K562 (cell line): ENCODE measurements at regions not wholly inside any gene's neighbourhood (a gene's known extent, or its start where the extent isn't known, plus 50 kb on each side); places are given as distances from the start of the nearest gene placed in this dataset.

ENCODE experiments used
- ATAC-seq: fragments of 200-7000 bp; cut with Tn5 transposase; 3 replicates; pipeline ENCODE4 v1.9.1; 2020; ENCODE audit warnings: moderate library complexity
- BruUV-seq: library from RNA; stranded (reverse); fragments of 400-500 nt; replicated peaks from 2 replicates; lab custom pipeline; 2021; lab: Mats Ljungman, UMichigan
- CTCF ChIA-PET: fragments of 300-600 bp; formaldehyde crosslinking; extraction: SDS; loops from one replicate; lab custom pipeline; 2021; ENCODE audit warnings: low intra/inter-chr PET ratio; lab: Yijun Ruan, JAX
- POLR2A ChIA-PET: fragments of 300-600, 350-650 bp; sonication (Branson Sonifier 250); formaldehyde crosslinking; extraction: SDS; loops from one replicate; lab custom pipeline; 2021; ENCODE audit warnings: antibody characterized with exemption, inconsistent platforms; lab: Yijun Ruan, JAX
- DNase-seq, 4 experiments: peaks; one replicate each; pipeline versions ENCODE4 v3.0.0 to v3.0.0-alpha.2; 2011 to 2018; ENCODE audit warnings: low spot score in 3 of 4, mixed read lengths in 3 of 4; ENCODE audit errors: extremely low read depth in 1 of 4
- FAIRE-seq: peaks from 2 replicates; lab custom pipeline; 2011; peaks lifted over from hg19 to GRCh38; lab: Jason Lieb, UNC
- H2AFZ ChIP-seq: 2 replicates; pipeline ENCODE4 v1.6.0; 2011; ENCODE audit warnings: low read depth, low read length, control low read depth, inconsistent platforms
- H3K27ac ChIP-seq: fragments of 200-600 bp; 3 replicates; pipeline ENCODE4 v1.8.0; 2011; ENCODE audit warnings: low read depth, mild to moderate bottlenecking, control low read depth, inconsistent platforms, low read length, moderate library complexity, mixed read lengths; ENCODE audit errors: extremely low read depth
- H3K27me3 ChIP-seq, 2 experiments: fragments of 300-600 bp in 1 of 2; 2 replicates in 1 of 2; 3 replicates in 1 of 2; pipeline versions ENCODE4 v1.6.0 to v1.8.0; 2011; ENCODE audit warnings: inconsistent platforms in 2 of 2, low read length in 2 of 2, mild to moderate bottlenecking in 1 of 2, mixed read lengths in 1 of 2, moderate library complexity in 1 of 2; ENCODE audit not compliant: control insufficient read depth in 2 of 2, insufficient read depth in 2 of 2
- H3K36me3 ChIP-seq: fragments of 300-600 bp; 3 replicates; pipeline ENCODE4 v1.8.0; 2011; ENCODE audit warnings: mild to moderate bottlenecking, low read length, inconsistent platforms; ENCODE audit not compliant: control insufficient read depth, insufficient read depth
- H3K4me1 ChIP-seq, 2 experiments: fragments of 200-600 bp in 1 of 2; replicated peaks in 1 of 2; 2 replicates in 1 of 2; 3 replicates in 1 of 2; pipeline versions ENCODE4 v1.5.1 to v1.8.0; 2011; ENCODE audit warnings: inconsistent platforms in 2 of 2, low read length in 2 of 2, mild to moderate bottlenecking in 1 of 2, mixed read lengths in 1 of 2, moderate library complexity in 1 of 2; ENCODE audit not compliant: control insufficient read depth in 2 of 2, insufficient read depth in 2 of 2
- H3K4me2 ChIP-seq: 2 replicates; pipeline ENCODE4 v1.6.1; 2011; ENCODE audit warnings: low read length, control low read depth, inconsistent platforms, mixed read lengths; ENCODE audit not compliant: insufficient read depth
- H3K4me3 ChIP-seq: fragments of 200-600 bp; sonication (generic), shearing (Covaris generic); 2 replicates; pipeline ENCODE4 v1.5.1; 2016; ENCODE audit warnings: control low read depth, inconsistent platforms
- H3K79me2 ChIP-seq: fragments of 200-600 bp; 3 replicates; pipeline ENCODE4 v1.8.0; 2011; ENCODE audit warnings: low read length, inconsistent platforms; ENCODE audit not compliant: control insufficient read depth, insufficient read depth
- H3K9ac ChIP-seq, 2 experiments: 2 replicates each; pipeline versions ENCODE4 v1.6.0 to v1.6.1; 2011; ENCODE audit warnings: low read depth in 2 of 2, low read length in 2 of 2, control low read depth in 1 of 2, inconsistent platforms in 1 of 2, mild to moderate bottlenecking in 1 of 2, mixed read lengths in 1 of 2; ENCODE audit not compliant: insufficient read depth in 1 of 2
- H3K9me1 ChIP-seq: one replicate; pipeline ENCODE4 v1.6.0; 2011; ENCODE audit warnings: inconsistent platforms, mild to moderate bottlenecking, low read length, moderate library complexity; ENCODE audit not compliant: control insufficient read depth, insufficient read depth
- H3K9me3 ChIP-seq: replicated peaks from 2 replicates; pipeline ENCODE4 v1.5.1; 2011; ENCODE audit warnings: low read depth, low read length, inconsistent platforms; ENCODE audit not compliant: control insufficient read depth, insufficient read depth
- H4K20me1 ChIP-seq: replicated peaks from 2 replicates; pipeline ENCODE4 v1.6.1; 2011; ENCODE audit warnings: low read length, inconsistent platforms, mixed read lengths; ENCODE audit not compliant: control insufficient read depth, insufficient read depth
- POLR3A ChIP-seq: IDR thresholded peaks from 2 replicates; pipeline ENCODE4 v1.6.1; 2011; ENCODE audit warnings: borderline replicate concordance, mild to moderate bottlenecking, moderate library complexity; ENCODE audit not compliant: insufficient read length, insufficient read depth; ENCODE audit errors: extremely low read depth
- TFE3 ChIP-seq: fragments of 450-650 bp; formaldehyde crosslinking; IDR thresholded peaks from 2 replicates; pipeline ENCODE4 v1.4.0; 2020; ENCODE audit warnings: mild to moderate bottlenecking, mixed read lengths
- VEZF1 ChIP-seq: fragments of 200-800 bp; sonication (Bioruptor generic); IDR thresholded peaks from 2 replicates; pipeline ENCODE4 v1.6.1; 2017; ENCODE audit warnings: missing genetic modification characterization, missing compliant biosample characterization
- ZNF3 ChIP-seq: fragments of 250-450 bp; sonication (Bioruptor Pico); IDR thresholded peaks from 2 replicates; pipeline ENCODE4 v1.5.0; 2021; ENCODE audit warnings: mild to moderate bottlenecking, moderate library complexity
- WGBS: fragments of 100-300 bp; shearing (Covaris generic); methylation state at CpG from one replicate; pipeline ENCODE4 v1.1.6; 2016; ENCODE audit warnings: low coverage, mixed read lengths; ENCODE audit not compliant: insufficient coverage; ENCODE audit errors: missing lambda C conversion rate; 5-methylcytosine and 5-hydroxymethylcytosine counted together
- in situ Hi-C: fragments of 300-500 bp; cut with MboI; formaldehyde crosslinking; loops from 4 replicates; pipeline ENCODE4 v1.15.0; 2018; ENCODE audit warnings: inconsistent platforms, mixed read lengths
- intact Hi-C: fragments of 100-400 bp; cut with micrococcal nuclease; formaldehyde crosslinking; loops from 2 replicates; pipeline ENCODE4 v1.14.2; 2022

- TF ChIP-seq ZNF3 (CRISPR knock-in tag) = no peak
Observed at GRCh38 chr2:16057661-16058060, 117.3 kb downstream of the MYCN start (continued).

DNA sequence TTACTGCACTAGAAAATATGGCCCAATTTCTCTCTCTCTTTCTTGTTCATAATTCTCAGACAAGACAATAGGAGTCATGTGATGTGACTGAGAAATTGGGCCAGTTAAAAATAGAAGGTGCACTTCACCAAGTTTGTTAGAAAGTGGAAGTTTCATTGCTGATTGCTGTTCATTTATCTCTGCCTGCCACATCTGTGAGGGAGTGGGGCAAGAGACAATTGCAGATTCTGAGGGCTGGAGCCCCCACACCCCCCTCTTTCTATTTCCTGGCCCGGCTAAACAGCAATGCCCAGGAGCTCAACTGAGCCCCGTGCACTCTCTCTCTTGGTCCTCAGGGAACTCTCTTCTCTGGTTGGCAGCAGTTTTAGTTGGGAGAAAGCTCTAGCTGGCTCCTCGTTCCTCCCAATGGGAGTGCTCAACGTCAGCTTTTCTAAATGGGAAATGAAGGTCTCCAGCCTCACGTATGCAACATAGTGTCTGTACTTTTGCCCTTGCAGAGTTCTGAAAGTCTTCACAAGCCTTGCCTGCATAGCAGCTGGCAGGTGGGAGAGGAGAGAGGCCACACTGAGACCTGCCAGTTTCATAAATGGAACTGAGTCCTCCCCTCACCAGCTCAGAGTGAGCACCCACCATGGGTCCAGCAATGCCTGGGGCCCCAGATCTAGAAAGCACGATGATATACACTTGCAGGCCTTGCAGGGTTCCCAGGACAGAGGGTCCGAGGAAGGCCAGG is 115.7 kb downstream of the MYCN start:
- H4K20me1 ChIP-seq = no peaks in the 10 kb centered on the region
- no peak for FAIRE-seq
- H3K27ac ChIP-seq = no peak overlapping the region
- H3K4me3 ChIP-seq = no peak overlapping the region
- POLR2A ChIA-PET = interaction anchor here (0.6 kb wide), 1 partner anchor 10 kb away, joined by 3 read pairs; no protein-coding TSS in a partner anchor
- WGBS = 1% methylated on average over 7 of the region's 7 CpGs
- no peak overlapping the region for H2AFZ ChIP-seq
- H3K9ac ChIP-seq = no peak overlapping the region
- TF ChIP-seq POLR3A (no peak), TFE3 (CRISPR knock-in tag) (peak; percentile 75), VEZF1 (peak; percentile 34; the same call in 1 of the 2 replicates)
- no TSS peak for BruUV-seq
- no peaks in the 10 kb centered on the region for H3K4me1 ChIP-seq
- in situ Hi-C loops = no loop called here
- H3K4me2 ChIP-seq = no peak overlapping the region
- H3K27me3 ChIP-seq = peaks cover 0 to 11% of the 10 kb centered on the region in 2 experiments; a peak in 2 of 5 replicates
- H3K9me1 ChIP-seq = no peaks in the 10 kb centered on the region
- H3K36me3 ChIP-seq = no peaks in the 10 kb centered on the region
- intact Hi-C loops = no loop called here
- H3K9me3 ChIP-seq = no peaks in the 10 kb centered on the region
- CTCF ChIA-PET = no interaction called here
- no peak for DNase-seq
- H3K79me2 ChIP-seq = no peaks in the 10 kb centered on the region
- ATAC-seq = no peak
